Epithelial cell of proximal tubule (primary cell): ENCODE measurements at regions not wholly inside any gene's neighbourhood (a gene's known extent, or its start where the extent isn't known, plus 50 kb on each side); places are given as distances from the start of the nearest gene placed in this dataset.

Source experiments
- DNase-seq: peaks from one replicate; pipeline ENCODE4 v3.0.0-alpha.2; 2011; ENCODE audit warnings: low read depth
- H3K4me3 ChIP-seq: 2 replicates; pipeline ENCODE4 v1.5.1; 2011; ENCODE audit warnings: low read depth, mild to moderate bottlenecking, low read length
- CTCF ChIP-seq: conservative IDR thresholded peaks from 2 replicates; pipeline ENCODE4 v1.5.1; 2012; ENCODE audit warnings: low read depth, mild to moderate bottlenecking, low read length

DNA sequence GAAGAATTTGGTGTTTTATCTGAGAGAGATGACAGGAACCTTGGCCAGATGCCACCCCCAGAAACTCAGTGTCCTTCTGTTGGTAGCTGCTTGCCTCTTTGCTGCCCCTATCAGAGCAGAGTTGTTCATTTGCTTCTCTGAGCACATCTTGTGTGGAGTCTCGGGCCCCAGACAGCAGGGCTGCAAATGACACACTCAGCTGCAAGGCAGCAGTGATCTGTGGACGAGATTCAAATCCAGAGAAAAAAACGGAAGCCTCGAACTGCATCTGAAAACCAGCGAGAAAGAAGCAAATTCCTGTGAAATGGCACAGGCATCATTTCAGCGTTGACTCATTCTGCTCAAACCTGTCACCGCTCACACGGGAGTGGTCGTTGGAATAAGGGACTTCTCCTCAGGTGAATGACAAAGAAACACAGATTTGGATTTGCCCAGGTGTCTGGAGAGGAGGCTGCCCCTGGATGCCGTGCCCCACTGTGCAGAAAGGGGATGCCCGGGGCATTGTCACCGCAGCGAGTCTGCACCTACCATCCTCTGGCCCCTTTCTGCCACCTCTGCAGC lies 144.7 kb downstream of the PFKFB3 start:
- no peak for DNase-seq
- TF ChIP-seq CTCF, result no peak

GRCh38 chr10:6348096-6348874 lies 145.6 kb downstream of the PFKFB3 start:
- no peak for TF ChIP-seq CTCF
- peak; percentile 67 for DNase-seq
- H3K4me3 ChIP-seq, result no peak overlapping the region

More for the DNA sequence above, 144.7 kb downstream of the PFKFB3 start:
- peak overlapping the region; percentile 7 for H3K4me3 ChIP-seq

DNA sequence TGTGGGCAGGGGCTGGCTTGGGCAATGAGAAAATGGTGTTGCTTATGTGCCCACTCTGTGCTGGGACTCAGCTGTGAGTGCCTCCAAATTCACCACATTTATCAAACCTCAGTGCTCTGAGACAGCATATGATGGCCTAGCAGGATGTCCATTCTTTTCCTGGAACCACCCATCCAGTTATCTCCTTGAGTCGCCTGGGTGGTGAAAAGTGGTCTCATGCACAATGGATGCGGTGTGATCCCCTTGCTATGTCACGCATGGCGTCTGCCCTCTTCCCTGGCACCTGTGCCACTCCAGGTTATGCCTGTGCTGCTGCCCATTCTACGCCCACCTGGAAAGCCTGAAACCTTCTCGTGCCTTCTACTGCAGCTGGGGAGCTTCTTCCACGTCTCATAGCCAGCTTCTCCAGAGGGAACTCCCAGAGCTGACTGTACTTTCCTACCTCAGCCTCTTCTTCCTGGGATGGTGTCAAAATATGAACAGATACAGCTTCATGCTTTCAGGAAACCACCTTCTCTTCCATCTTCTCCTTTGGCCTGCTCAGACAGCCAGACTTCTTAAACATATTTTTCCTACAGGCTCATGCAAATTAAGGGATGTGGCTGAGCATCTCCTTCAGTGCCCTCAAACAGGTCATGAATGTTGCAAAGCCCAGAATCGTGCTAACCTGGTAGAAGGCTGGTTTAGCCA lies 147.3 kb downstream of the PFKFB3 start:
- H3K4me3 ChIP-seq, result no peak overlapping the region
- TF ChIP-seq CTCF, result no peak
- DNase-seq, result no peak

DNA sequence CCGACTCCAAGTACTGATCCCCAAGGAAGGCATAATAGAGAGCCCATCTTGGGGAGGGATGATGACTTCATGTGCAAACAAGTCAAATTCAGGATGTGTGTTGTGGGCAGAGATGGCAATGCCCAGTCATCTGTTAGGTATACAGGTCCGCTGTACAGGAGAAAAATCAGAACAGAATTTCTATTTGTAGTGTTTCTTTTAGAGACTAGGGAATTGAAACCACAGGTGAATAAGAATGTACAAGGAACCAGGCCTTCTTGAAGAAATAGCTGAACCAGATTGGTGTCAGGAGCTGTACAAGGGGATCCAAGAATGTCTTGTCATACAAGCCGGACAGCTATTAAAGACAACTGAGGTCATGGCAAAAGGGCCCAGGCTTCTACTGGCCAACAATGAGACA lies 147.9 kb downstream of the PFKFB3 start:
- TF ChIP-seq CTCF, result no peak
- DNase-seq, result no peak
- no peak overlapping the region for H3K4me3 ChIP-seq

- no peak for TF ChIP-seq CTCF
- no peak for DNase-seq
- H3K4me3 ChIP-seq, result no peak overlapping the region
These were observed 148.8 kb downstream of the PFKFB3 start for GRCh38 chr10:6351495-6351894.

GRCh38 chr10:6353526-6353925 lies 150.8 kb downstream of the PFKFB3 start:
- DNase-seq, result no peak
- no peak for TF ChIP-seq CTCF
- H3K4me3 ChIP-seq, result no peak overlapping the region
